Ovary (tissue), 7 donors: ENCODE measurements at regions not wholly inside any gene's neighbourhood (a gene's known extent, or its start where the extent isn't known, plus 50 kb on each side); places are given as distances from the start of the nearest gene placed in this dataset.

Experiments used
- DNase-seq, 5 donors: peaks; one replicate each; pipeline ENCODE4 v3.0.0-alpha.2; 2019 to 2020
- H3K27ac ChIP-seq, 2 donors: fragments of 200-600 bp; one replicate each; pipeline versions ENCODE4 v1.5.1 to v1.8.0; 2019 to 2022
- H3K27me3 ChIP-seq: fragments of 200-600 bp; one replicate; pipeline ENCODE4 v1.8.0; 2022
- H3K36me3 ChIP-seq: fragments of 200-600 bp; sonication (generic); one replicate; pipeline ENCODE4 v1.5.1; 2019
- H3K4me1 ChIP-seq: one replicate; pipeline ENCODE4 v1.8.1; 2013; ENCODE audit warnings: mild to moderate bottlenecking, moderate library complexity; ENCODE audit not compliant: insufficient read depth
- H3K4me3 ChIP-seq: fragments of 200-600 bp; sonication (generic); one replicate; pipeline ENCODE4 v1.5.1; 2017
- H3K9me3 ChIP-seq, 2 donors: fragments of 200-600 bp in 1 of 2; sonication (generic) in 1 of 2; one replicate each; pipeline versions ENCODE4 v1.5.1 to v1.8.1; 2013 to 2019; ENCODE audit warnings: mild to moderate bottlenecking in 1 of 2, moderate library complexity in 1 of 2
- EP300 ChIP-seq: sonication (generic); formaldehyde crosslinking; IDR thresholded peaks from one replicate; pipeline ENCODE4 v1.6.1; 2017; ENCODE audit warnings: antibody characterized with exemption
- POLR2A ChIP-seq: fragments of 450-650 bp; IDR thresholded peaks from one replicate; pipeline ENCODE4 v1.6.1; 2017; ENCODE audit warnings: antibody characterized with exemption, mild to moderate bottlenecking, moderate library complexity
- WGBS, 3 donors: extraction: QIAGEN DNeasy Blood & Tissue Kit in 1 of 3; methylation state at CpG; one replicate each; pipeline versions ENCODE4 v1.1.5 to v1.1.7; 2013 to 2017; 5-methylcytosine and 5-hydroxymethylcytosine counted together
- intact Hi-C, 4 donors: fragments of 100-400 bp; cut with DNase I; formaldehyde crosslinking; loops; one replicate each; pipeline versions ENCODE4 v1.11.0 to v1.15.1; 2022 to 2023
- TF ChIP-seq, protein P1 (sequence below), 3 donors: fragments of 450-650 bp in 2 of 3; fragments of 200-600 bp in 1 of 3; IDR thresholded peaks; one replicate each; pipeline versions ENCODE4 v1.5.1 to v1.8.0; 2016 to 2022; ENCODE audit warnings: antibody characterized with exemption in 3 of 3, mild to moderate bottlenecking in 1 of 3
- donor health status: DM: no; HTN: no; CAD: no; lungs with moderate emphysema.
- donor health status: DM: no; HTN: no; CAD: no.
- donor health status: Bipolar disorder and iron deficiency.
- donor health status: DM: no; HTN: no; CAD: no.
- donor health status: DM: yes; HTN: yes; CAD: no.

- Histone ChIP-seq H3K27me3 (no peaks in the 10 kb centered on the region), H3K9me3 (no peaks in the 10 kb centered on the region)
- intact Hi-C loops: no loop called here
Observed at GRCh38 chr18:64707052-64707451, 558.2 kb upstream of the LINC00305 start.

DNA sequence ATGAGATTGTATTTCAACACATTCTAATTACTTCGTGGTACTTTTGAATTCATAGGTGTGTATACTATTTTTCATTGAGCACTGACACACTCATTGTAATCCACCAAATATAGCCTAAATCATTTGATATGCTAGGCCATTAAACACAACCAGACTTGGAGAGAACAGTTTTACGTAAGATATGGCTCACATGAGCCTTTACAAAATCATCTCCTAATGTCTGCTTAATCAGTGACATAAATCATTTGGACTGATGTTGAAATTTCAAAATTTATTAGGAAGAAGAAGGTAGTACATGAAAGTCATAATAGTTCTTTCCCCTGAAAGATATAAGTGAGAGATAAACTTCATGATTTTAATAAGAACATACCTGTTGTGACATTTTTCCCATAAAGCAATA lies 550.2 kb upstream of the LINC00305 start:
- WGBS, 3 donors: 77 to 93% (median 88%) methylated on average over 2 of the region's 2 CpGs
- no peak overlapping the region for H3K27ac ChIP-seq
- H3K27me3 ChIP-seq: no peaks in the 10 kb centered on the region
- no peaks in the 10 kb centered on the region for H3K9me3 ChIP-seq
- H3K4me1 ChIP-seq: no peaks in the 10 kb centered on the region
- H3K36me3 ChIP-seq: no peaks in the 10 kb centered on the region
- no peak for DNase-seq
- TF ChIP-seq EP300 (no peak), POLR2A (no peak)
- TF ChIP-seq, protein P1, sequence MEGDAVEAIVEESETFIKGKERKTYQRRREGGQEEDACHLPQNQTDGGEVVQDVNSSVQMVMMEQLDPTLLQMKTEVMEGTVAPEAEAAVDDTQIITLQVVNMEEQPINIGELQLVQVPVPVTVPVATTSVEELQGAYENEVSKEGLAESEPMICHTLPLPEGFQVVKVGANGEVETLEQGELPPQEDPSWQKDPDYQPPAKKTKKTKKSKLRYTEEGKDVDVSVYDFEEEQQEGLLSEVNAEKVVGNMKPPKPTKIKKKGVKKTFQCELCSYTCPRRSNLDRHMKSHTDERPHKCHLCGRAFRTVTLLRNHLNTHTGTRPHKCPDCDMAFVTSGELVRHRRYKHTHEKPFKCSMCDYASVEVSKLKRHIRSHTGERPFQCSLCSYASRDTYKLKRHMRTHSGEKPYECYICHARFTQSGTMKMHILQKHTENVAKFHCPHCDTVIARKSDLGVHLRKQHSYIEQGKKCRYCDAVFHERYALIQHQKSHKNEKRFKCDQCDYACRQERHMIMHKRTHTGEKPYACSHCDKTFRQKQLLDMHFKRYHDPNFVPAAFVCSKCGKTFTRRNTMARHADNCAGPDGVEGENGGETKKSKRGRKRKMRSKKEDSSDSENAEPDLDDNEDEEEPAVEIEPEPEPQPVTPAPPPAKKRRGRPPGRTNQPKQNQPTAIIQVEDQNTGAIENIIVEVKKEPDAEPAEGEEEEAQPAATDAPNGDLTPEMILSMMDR (IDR thresholded peaks at IDR 0.05): no peak
- intact Hi-C loops: no loop called here
- H3K4me3 ChIP-seq: no peak overlapping the region

More at GRCh38 chr18:64707052-64707451, 558.2 kb upstream of the LINC00305 start:
- TF ChIP-seq, protein P1 (IDR thresholded peaks at IDR 0.05): no peak
- TF ChIP-seq POLR2A: no peak
- TF ChIP-seq EP300: no peak
- DNase-seq: no peak
- Histone ChIP-seq H3K27ac (no peak overlapping the region), H3K4me1 (no peaks in the 10 kb centered on the region), H3K36me3 (no peaks in the 10 kb centered on the region), H3K4me3 (no peak overlapping the region)

- 81 to 88% (median 86%) methylated on average over 9 of the region's 9 CpGs for WGBS, 3 donors
- no peak overlapping the region for H3K4me3 ChIP-seq
- H3K4me1 ChIP-seq: no peaks in the 10 kb centered on the region
- no peak overlapping the region for H3K27ac ChIP-seq
- H3K9me3 ChIP-seq: no peaks in the 10 kb centered on the region
- H3K27me3 ChIP-seq: no peaks in the 10 kb centered on the region
- TF ChIP-seq, protein P1 (IDR thresholded peaks at IDR 0.05): no peak
- TF ChIP-seq EP300 (no peak), POLR2A (no peak)
- DNase-seq: no peak
- intact Hi-C loops: no loop called here
- H3K36me3 ChIP-seq: no peaks in the 10 kb centered on the region
Observed at GRCh38 chr18:64695851-64696553, 547.1 kb upstream of the LINC00305 start.

GRCh38 chr18:64693766-64694165 lies 544.9 kb upstream of the LINC00305 start:
- no peaks in the 10 kb centered on the region for H3K36me3 ChIP-seq
- H3K9me3 ChIP-seq: no peaks in the 10 kb centered on the region
- DNase-seq: no peak
- 17 to 35% (median 22%) methylated on average over 4 of the region's 4 CpGs for WGBS, 3 donors
- H3K27me3 ChIP-seq: no peaks in the 10 kb centered on the region
- intact Hi-C loops: no loop called here
- H3K4me1 ChIP-seq: no peaks in the 10 kb centered on the region
- no peak overlapping the region for H3K4me3 ChIP-seq
- H3K27ac ChIP-seq: no peak overlapping the region
- TF ChIP-seq EP300 (no peak), POLR2A (no peak)
- TF ChIP-seq, protein P1 (IDR thresholded peaks at IDR 0.05): no peak
